SK-N-SH (cell line): ENCODE measurements at regions not wholly inside any gene's neighbourhood (a gene's known extent, or its start where the extent isn't known, plus 50 kb on each side); places are given as distances from the start of the nearest gene placed in this dataset.

ENCODE experiments used
- CTCF ChIA-PET: fragments of 300-600, 350-600 bp; formaldehyde crosslinking; extraction: SDS; loops from one replicate; lab custom pipeline; 2021; lab: Yijun Ruan, JAX
- POLR2A ChIA-PET: fragments of 350-600 bp; sonication (Branson Sonifier 250); formaldehyde crosslinking; extraction: SDS; loops from one replicate; lab custom pipeline; 2020; ENCODE audit warnings: antibody characterized with exemption, inconsistent platforms; lab: Yijun Ruan, JAX
- DNase-seq: peaks from one replicate; pipeline ENCODE4 v3.0.0; 2012
- H2AFZ ChIP-seq: fragments of 200-600 bp; sonication (generic); 2 replicates; pipeline ENCODE4 v1.8.1; 2016; ENCODE audit warnings: antibody characterized with exemption, mild to moderate bottlenecking, low read depth
- H3F3A ChIP-seq: fragments of 200-600 bp; sonication (generic); replicated peaks from 2 replicates; pipeline ENCODE3; 2016; ENCODE audit warnings: antibody characterized with exemption, mild to moderate bottlenecking; ENCODE audit not compliant: insufficient read depth
- H3K27ac ChIP-seq, 2 experiments: fragments of 200-500 bp in 1 of 2; fragments of 200-600 bp in 1 of 2; sonication (Bioruptor generic) in 1 of 2; sonication (generic), shearing (Covaris generic) in 1 of 2; 2 replicates each; pipeline versions ENCODE4 v1.5.1 to v1.6.1; 2014 to 2016; ENCODE audit warnings: low read depth in 2 of 2, inconsistent platforms in 1 of 2, low read length in 1 of 2, mild to moderate bottlenecking in 1 of 2, mixed read lengths in 1 of 2
- H3K27me3 ChIP-seq: fragments of 200-600 bp; sonication (generic), shearing (Covaris generic); 2 replicates; pipeline ENCODE4 v1.6.1; 2016; ENCODE audit warnings: mixed run types; ENCODE audit not compliant: insufficient read depth
- H3K36me3 ChIP-seq, 2 experiments: fragments of 200-500 bp in 1 of 2; fragments of 200-600 bp in 1 of 2; sonication (Bioruptor generic) in 1 of 2; sonication (generic) in 1 of 2; replicated peaks in 1 of 2; 2 replicates each; pipeline versions ENCODE3 to v1.5.1; 2014 to 2016; ENCODE audit warnings: low read length in 1 of 2, mild to moderate bottlenecking in 1 of 2; ENCODE audit not compliant: insufficient read depth in 2 of 2, control insufficient read depth in 1 of 2
- H3K4me1 ChIP-seq, 2 experiments: fragments of 200-500 bp in 1 of 2; fragments of 200-600 bp in 1 of 2; sonication (Bioruptor generic) in 1 of 2; sonication (generic), shearing (Covaris generic) in 1 of 2; 2 replicates each; pipeline versions ENCODE4 v1.5.1 to v1.6.1; 2014 to 2016; ENCODE audit warnings: low read depth in 1 of 2, low read length in 1 of 2, mixed run types in 1 of 2; ENCODE audit not compliant: insufficient read depth in 2 of 2, control insufficient read depth in 1 of 2
- H3K4me2 ChIP-seq: fragments of 200-600 bp; sonication (generic), shearing (Covaris generic); 2 replicates; pipeline ENCODE4 v1.6.1; 2017; ENCODE audit warnings: mixed run types
- H3K4me3 ChIP-seq, 2 experiments: fragments of 200-500 bp in 1 of 2; fragments of 200-600 bp in 1 of 2; sonication (Bioruptor generic) in 1 of 2; sonication (generic), shearing (Covaris generic) in 1 of 2; 2 replicates each; pipeline versions ENCODE4 v1.5.1 to v1.8.1; 2014 to 2016; ENCODE audit warnings: low read depth in 2 of 2, inconsistent platforms in 1 of 2, low read length in 1 of 2, mild to moderate bottlenecking in 1 of 2, mixed read lengths in 1 of 2, moderate library complexity in 1 of 2
- H3K79me2 ChIP-seq: fragments of 200-600 bp; sonication (generic); 2 replicates; pipeline ENCODE4 v1.8.1; 2017; ENCODE audit warnings: mild to moderate bottlenecking; ENCODE audit not compliant: insufficient read depth
- H3K9ac ChIP-seq: fragments of 200-600 bp; sonication (generic); 2 replicates; pipeline ENCODE4 v1.6.1; 2017; ENCODE audit warnings: mixed run types
- H3K9me2 ChIP-seq: fragments of 200-600 bp; sonication (generic); 2 replicates; pipeline ENCODE4 v1.6.1; 2017; ENCODE audit warnings: mixed run types
- H3K9me3 ChIP-seq: fragments of 200-600 bp; sonication (generic); 2 replicates; pipeline ENCODE4 v1.6.1; 2017; ENCODE audit warnings: mixed run types, mild to moderate bottlenecking, moderate library complexity
- H4K20me1 ChIP-seq: fragments of 200-600 bp; sonication (generic); 2 replicates; pipeline ENCODE4 v1.6.1; 2017; ENCODE audit warnings: mild to moderate bottlenecking, mixed run types; ENCODE audit not compliant: insufficient read depth
- CTCF ChIP-seq: fragments of 200-600 bp; sonication (generic); IDR thresholded peaks from 2 replicates; pipeline ENCODE4 v1.6.1; 2017; ENCODE audit warnings: antibody characterized with exemption, mild to moderate bottlenecking, moderate library complexity
- FOSL2 ChIP-seq: IDR thresholded peaks from 2 replicates; pipeline ENCODE4 v1.4.0; 2012; ENCODE audit warnings: low read depth, mild to moderate bottlenecking, moderate library complexity, borderline replicate concordance
- IRF3 ChIP-seq: fragments of 150-350 bp; IDR thresholded peaks from 2 replicates; pipeline ENCODE4 v1.6.1; 2016; ENCODE audit warnings: mild to moderate bottlenecking, low read depth, low read length
- MAX ChIP-seq: IDR thresholded peaks from 2 replicates; pipeline ENCODE4 v1.4.0; 2012; ENCODE audit warnings: low read depth
- REST ChIP-seq: IDR thresholded peaks from 2 replicates; pipeline ENCODE4 v1.6.1; 2012; ENCODE audit warnings: mild to moderate bottlenecking, low read depth, low read length, moderate library complexity
- RFX5 ChIP-seq: IDR thresholded peaks from 2 replicates; pipeline ENCODE4 v1.6.1; 2012; ENCODE audit warnings: mild to moderate bottlenecking, improper control_type of control experiment, low read length
- SIN3A ChIP-seq: IDR thresholded peaks from 2 replicates; pipeline ENCODE4 v1.6.1; 2012; ENCODE audit warnings: low read depth, mild to moderate bottlenecking, low read length, moderate library complexity, borderline replicate concordance
- TCF12 ChIP-seq: IDR thresholded peaks from 2 replicates; pipeline ENCODE4 v1.4.0; 2012
- YY1 ChIP-seq: IDR thresholded peaks from 2 replicates; pipeline ENCODE4 v1.4.0; 2012; ENCODE audit warnings: low read depth, mild to moderate bottlenecking
- WGBS: methylation state at CpG from one replicate; pipeline ENCODE4 v1.1.6; 2017; ENCODE audit warnings: low lambda C conversion rate; 5-methylcytosine and 5-hydroxymethylcytosine counted together

GRCh38 chr13:109656206-109656605 is 130.2 kb downstream of the IRS2 start (continued):
- TF ChIP-seq REST (no peak), FOSL2 (no peak), IRF3 (no peak), SIN3A (no peak)

- no peaks in the 10 kb centered on the region for H3F3A ChIP-seq
- no peaks in the 10 kb centered on the region for H3K36me3 ChIP-seq
- H3K4me3 ChIP-seq = no peak overlapping the region
- ChIA-PET CTCF (interaction anchor here (1.0 kb wide), 1 partner anchor 10 kb away, joined by 4 read pairs; no protein-coding TSS in a partner anchor), POLR2A (no interaction called here)
- H2AFZ ChIP-seq = no peak overlapping the region
- H3K27me3 ChIP-seq = no peaks in the 10 kb centered on the region
- H3K9me2 ChIP-seq = no peaks in the 10 kb centered on the region
- no peak overlapping the region for H3K4me2 ChIP-seq
- peak; percentile 56 for DNase-seq
- TF ChIP-seq TCF12 (no peak), RFX5 (no peak), YY1 (no peak), FOSL2 (no peak), CTCF (no peak), MAX (no peak)
- peak overlapping the region in 1 of 2 experiments; percentile 99; a peak in 2 of 4 replicates for H3K27ac ChIP-seq
- peaks cover 17 to 40% of the 10 kb centered on the region in 2 experiments; a peak in 3 of 4 replicates for H3K4me1 ChIP-seq
- H3K9me3 ChIP-seq = no peaks in the 10 kb centered on the region
- H4K20me1 ChIP-seq = no peaks in the 10 kb centered on the region
- H3K79me2 ChIP-seq = no peaks in the 10 kb centered on the region
- H3K9ac ChIP-seq = no peak overlapping the region
- 87% methylated on average over 5 of the region's 5 CpGs for WGBS
Measured at GRCh38 chr13:109655611-109656010, 130.8 kb downstream of the IRS2 start.
